Skeletal muscle tissue (tissue), 3 donors: ENCODE measurements at regions not wholly inside any gene's neighbourhood (a gene's known extent, or its start where the extent isn't known, plus 50 kb on each side); places are given as distances from the start of the nearest gene placed in this dataset.

Source experiments
- H3K27ac ChIP-seq: one replicate; pipeline ENCODE4 v1.7.0; 2013; ENCODE audit warnings: mild to moderate bottlenecking, low read depth, low read length, inconsistent platforms
- H3K27me3 ChIP-seq, 3 donors: one replicate each; pipeline ENCODE4 v1.7.0; 2013; ENCODE audit warnings: low read length in 3 of 3; ENCODE audit not compliant: control insufficient read depth in 3 of 3, insufficient read depth in 3 of 3
- H3K36me3 ChIP-seq, 3 donors: one replicate each; pipeline ENCODE4 v1.7.0; 2013; ENCODE audit warnings: low read length in 3 of 3; ENCODE audit not compliant: control insufficient read depth in 3 of 3, insufficient read depth in 3 of 3
- H3K4me1 ChIP-seq, 3 donors: one replicate each; pipeline ENCODE4 v1.7.0; 2013; ENCODE audit warnings: low read length in 3 of 3, mild to moderate bottlenecking in 3 of 3; ENCODE audit not compliant: control insufficient read depth in 3 of 3, insufficient read depth in 3 of 3
- H3K4me3 ChIP-seq, 3 donors: one replicate each; pipeline ENCODE4 v1.7.0; 2013; ENCODE audit warnings: low read length in 3 of 3
- H3K9ac ChIP-seq, 3 donors: one replicate each; pipeline ENCODE4 v1.7.0; 2013; ENCODE audit warnings: low read length in 3 of 3, mild to moderate bottlenecking in 3 of 3, moderate library complexity in 2 of 3, low read depth in 1 of 3
- H3K9me3 ChIP-seq, 3 donors: one replicate each; pipeline ENCODE4 v1.7.0; 2013; ENCODE audit warnings: low read length in 3 of 3; ENCODE audit not compliant: control insufficient read depth in 3 of 3
- donor health status: Osteomylitis.

DNA sequence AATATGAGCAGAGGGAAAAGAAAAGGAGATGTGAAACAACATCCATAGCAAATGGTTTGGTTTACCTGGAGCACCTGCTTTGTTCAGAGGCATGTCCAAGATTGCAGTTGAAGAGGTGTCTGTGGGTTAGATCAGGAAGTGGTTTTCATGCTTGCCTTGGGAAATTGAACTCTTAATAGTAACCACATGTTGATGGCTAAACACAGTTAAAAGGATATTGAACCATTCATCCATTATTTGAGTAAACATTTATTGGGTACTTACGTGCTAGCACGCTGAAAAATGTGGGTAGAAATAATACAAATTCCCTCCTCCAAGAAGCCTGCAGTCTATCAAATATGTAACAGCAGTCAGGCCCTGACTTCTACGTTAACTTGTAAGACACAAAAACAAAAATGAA is 235.7 kb upstream of the TNC start:
- Histone ChIP-seq H3K27me3 (no peaks in the 10 kb centered on the region), H3K9me3 (no peaks in the 10 kb centered on the region), H3K36me3 (no peaks in the 10 kb centered on the region), H3K9ac (no peak overlapping the region), H3K4me1 (no peaks in the 10 kb centered on the region), H3K27ac (no peak overlapping the region), H3K4me3 (no peak overlapping the region)

- H3K27ac ChIP-seq, result no peak overlapping the region
- H3K9ac ChIP-seq, result no peak overlapping the region
- H3K4me1 ChIP-seq, result no peaks in the 10 kb centered on the region
- H3K27me3 ChIP-seq, result no peaks in the 10 kb centered on the region
- H3K4me3 ChIP-seq, result no peak overlapping the region
- H3K36me3 ChIP-seq, result no peaks in the 10 kb centered on the region
- H3K9me3 ChIP-seq, result no peaks in the 10 kb centered on the region
Observed at GRCh38 chr9:115357821-115358220, 239.9 kb upstream of the TNC start.

- no peak overlapping the region for H3K9ac ChIP-seq
- no peaks in the 10 kb centered on the region for H3K9me3 ChIP-seq
Observed at GRCh38 chr9:115359017-115359780, 241.2 kb upstream of the TNC start.

GRCh38 chr9:115360122-115360521 is 242.2 kb upstream of the TNC start:
- Histone ChIP-seq H3K9me3 (no peaks in the 10 kb centered on the region), H3K27me3 (no peaks in the 10 kb centered on the region)

More at GRCh38 chr9:115359017-115359780, 241.2 kb upstream of the TNC start:
- no peaks in the 10 kb centered on the region for H3K4me1 ChIP-seq
- H3K4me3 ChIP-seq, result no peak overlapping the region
- H3K27ac ChIP-seq, result no peak overlapping the region
- H3K36me3 ChIP-seq, result no peaks in the 10 kb centered on the region
- no peaks in the 10 kb centered on the region for H3K27me3 ChIP-seq

DNA sequence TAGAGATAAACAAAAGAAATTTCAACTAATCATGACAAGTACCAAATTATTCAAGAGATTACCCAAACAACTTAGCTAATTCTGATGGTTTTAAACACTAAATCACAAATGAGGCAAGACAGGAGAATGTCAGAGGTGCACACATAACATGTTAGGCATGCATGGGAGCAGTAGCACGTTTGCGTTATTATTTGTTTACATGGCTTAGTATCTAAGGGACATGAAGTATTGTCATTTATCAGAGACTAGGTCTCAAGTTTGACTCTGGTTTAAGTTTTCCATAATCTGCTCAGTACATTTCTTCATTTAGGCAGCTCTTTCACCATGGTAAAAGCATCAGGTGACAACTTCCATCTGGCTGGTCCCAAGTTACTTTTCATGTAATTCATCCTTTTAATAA is 244.1 kb upstream of the TNC start:
- no peaks in the 10 kb centered on the region for H3K27me3 ChIP-seq

More at GRCh38 chr9:115360122-115360521, 242.2 kb upstream of the TNC start:
- no peak overlapping the region for H3K9ac ChIP-seq
- H3K4me3 ChIP-seq, result no peak overlapping the region
- H3K4me1 ChIP-seq, result no peaks in the 10 kb centered on the region
- no peak overlapping the region for H3K27ac ChIP-seq
- H3K36me3 ChIP-seq, result no peaks in the 10 kb centered on the region

GRCh38 chr9:115362640-115363039 is 244.7 kb upstream of the TNC start:
- no peaks in the 10 kb centered on the region for H3K36me3 ChIP-seq
- no peak overlapping the region for H3K4me3 ChIP-seq
- no peak overlapping the region for H3K9ac ChIP-seq
- no peaks in the 10 kb centered on the region for H3K4me1 ChIP-seq
- no peaks in the 10 kb centered on the region for H3K9me3 ChIP-seq
- no peaks in the 10 kb centered on the region for H3K27me3 ChIP-seq
- H3K27ac ChIP-seq, result no peak overlapping the region

More for the DNA sequence above, 244.1 kb upstream of the TNC start:
- Histone ChIP-seq H3K4me1 (no peaks in the 10 kb centered on the region), H3K36me3 (no peaks in the 10 kb centered on the region), H3K27ac (no peak overlapping the region), H3K4me3 (no peak overlapping the region), H3K9ac (no peak overlapping the region), H3K9me3 (no peaks in the 10 kb centered on the region)

- Histone ChIP-seq H3K27me3 (no peaks in the 10 kb centered on the region), H3K9ac (no peak overlapping the region), H3K4me1 (no peaks in the 10 kb centered on the region), H3K27ac (no peak overlapping the region), H3K4me3 (no peak overlapping the region), H3K9me3 (no peaks in the 10 kb centered on the region), H3K36me3 (no peaks in the 10 kb centered on the region)
Observed at GRCh38 chr9:115364991-115365390, 247.0 kb upstream of the TNC start.

DNA sequence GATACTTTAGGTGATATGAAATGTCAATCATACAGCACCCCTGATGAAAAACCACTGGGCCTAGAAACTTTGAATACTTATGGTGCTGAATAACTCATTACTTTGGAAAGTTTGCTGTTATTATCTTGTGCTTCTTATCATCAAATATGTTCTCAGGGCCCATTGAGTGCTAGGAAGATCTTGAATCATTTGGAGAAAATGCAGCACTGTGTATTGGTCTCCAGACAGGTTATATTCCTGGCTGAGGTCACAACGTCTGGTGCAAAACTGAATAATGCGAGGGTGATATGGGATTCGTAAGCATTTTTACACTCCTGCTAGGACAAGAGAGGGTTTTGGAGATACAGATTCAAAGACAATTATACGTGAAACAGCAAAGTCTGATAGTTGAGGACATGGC is 249.4 kb upstream of the TNC start:
- Histone ChIP-seq H3K4me3 (no peak overlapping the region), H3K9me3 (peaks cover 0 to 3% (median 0%) of the 10 kb centered on the region in 3 donors), H3K36me3 (no peaks in the 10 kb centered on the region), H3K27ac (no peak overlapping the region), H3K9ac (no peak overlapping the region), H3K4me1 (no peaks in the 10 kb centered on the region), H3K27me3 (no peaks in the 10 kb centered on the region)

GRCh38 chr9:115367780-115368525 is 250.0 kb upstream of the TNC start:
- H3K9me3 ChIP-seq, result peaks cover 0 to 3% (median 0%) of the 10 kb centered on the region in 3 donors
- H3K4me1 ChIP-seq, result no peaks in the 10 kb centered on the region
- no peaks in the 10 kb centered on the region for H3K36me3 ChIP-seq
- no peak overlapping the region for H3K27ac ChIP-seq
- no peak overlapping the region for H3K4me3 ChIP-seq
- H3K27me3 ChIP-seq, result no peaks in the 10 kb centered on the region
- no peak overlapping the region for H3K9ac ChIP-seq

DNA sequence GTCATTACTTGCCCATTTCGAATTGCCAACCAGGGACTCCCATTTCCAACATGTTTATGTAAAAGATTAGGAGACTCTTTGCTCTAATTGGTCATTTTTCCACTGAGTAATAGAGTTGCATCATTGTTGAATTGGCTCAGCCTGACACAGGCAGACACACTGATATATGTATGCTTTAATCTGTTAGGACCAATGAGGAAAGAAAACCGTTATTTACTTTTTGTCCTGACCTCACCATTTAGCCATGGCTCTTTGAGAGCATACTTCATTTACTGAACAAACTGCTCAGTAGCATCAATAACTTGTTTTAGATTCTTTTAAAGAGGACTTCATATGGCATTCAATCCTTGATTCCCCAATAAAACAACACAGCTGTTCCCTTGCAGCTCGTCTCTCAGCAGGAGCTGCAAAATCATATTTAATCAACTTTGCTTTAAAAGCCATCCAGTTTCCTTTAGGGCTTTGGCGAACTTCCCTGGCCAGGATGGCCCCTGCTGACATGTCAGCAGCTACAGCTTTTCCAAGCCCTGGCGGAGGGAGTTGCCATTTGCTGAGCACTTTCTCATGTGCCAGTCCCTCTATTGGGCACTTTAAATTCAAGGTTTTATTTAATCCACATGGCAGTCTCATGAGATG is 251.5 kb upstream of the TNC start:
- no peaks in the 10 kb centered on the region for H3K36me3 ChIP-seq
- no peaks in the 10 kb centered on the region for H3K27me3 ChIP-seq
- H3K9ac ChIP-seq, result no peak overlapping the region
- no peak overlapping the region for H3K4me3 ChIP-seq
- H3K4me1 ChIP-seq, result no peaks in the 10 kb centered on the region
- H3K9me3 ChIP-seq, result peaks cover 0 to 3% (median 0%) of the 10 kb centered on the region in 3 donors
- H3K27ac ChIP-seq, result no peak overlapping the region
